Natural killer cell treated with Interleukin-12 subunit alpha and Interleukin-12 subunit beta and Interleukin-15 and Interleukin-18, amount 100 ng/mL, for 72 hours (primary cell): ENCODE measurements at regions not wholly inside any gene's neighbourhood (a gene's known extent, or its start where the extent isn't known, plus 50 kb on each side); places are given as distances from the start of the nearest gene placed in this dataset.
A peak's percentile ranks its signal among the peaks of the same experiment; 100 is the strongest.
"Not testable (repeated sequence)": the region's sequence is repeated elsewhere in the genome, so short reads cannot be mapped to it uniquely, and the experiment has no call there.

Source experiments
- ATAC-seq, 2 donors: fragments of 150-1000 bp; cut with Tn5 transposase in 1 of 2; sonication (Bioruptor Pico), chemical (Tn5 transposase) in 1 of 2; 2 replicates each; pipeline ENCODE4 v1.10.0; 2021
- DNase-seq: peaks from one replicate; pipeline ENCODE4 v3.0.0; 2022; ENCODE audit warnings: low spot score
- H3K27ac Mint-ChIP-seq, 2 donors: 1 replicate in 1 of 2; 2 replicates in 1 of 2; pipeline ENCODE4 v1.8.0; 2022; ENCODE audit warnings: mixed read lengths in 2 of 2, mild to moderate bottlenecking in 1 of 2, moderate library complexity in 1 of 2
- H3K27me3 Mint-ChIP-seq, 2 donors: 1 replicate in 1 of 2; 2 replicates in 1 of 2; pipeline ENCODE4 v1.8.0; 2022; ENCODE audit warnings: mixed read lengths in 2 of 2
- H3K36me3 Mint-ChIP-seq: one replicate; pipeline ENCODE4 v1.8.0; 2022; ENCODE audit warnings: mixed read lengths
- H3K4me1 Mint-ChIP-seq, 2 donors: 1 replicate in 1 of 2; 2 replicates in 1 of 2; pipeline ENCODE4 v1.8.0; 2022; ENCODE audit warnings: low read depth in 2 of 2, mixed read lengths in 2 of 2, mild to moderate bottlenecking in 1 of 2
- H3K4me3 Mint-ChIP-seq: one replicate; pipeline ENCODE4 v1.8.0; 2022; ENCODE audit warnings: mixed read lengths
- H3K9me3 Mint-ChIP-seq: 2 replicates; pipeline ENCODE4 v1.8.0; 2022; ENCODE audit warnings: mixed read lengths

DNA sequence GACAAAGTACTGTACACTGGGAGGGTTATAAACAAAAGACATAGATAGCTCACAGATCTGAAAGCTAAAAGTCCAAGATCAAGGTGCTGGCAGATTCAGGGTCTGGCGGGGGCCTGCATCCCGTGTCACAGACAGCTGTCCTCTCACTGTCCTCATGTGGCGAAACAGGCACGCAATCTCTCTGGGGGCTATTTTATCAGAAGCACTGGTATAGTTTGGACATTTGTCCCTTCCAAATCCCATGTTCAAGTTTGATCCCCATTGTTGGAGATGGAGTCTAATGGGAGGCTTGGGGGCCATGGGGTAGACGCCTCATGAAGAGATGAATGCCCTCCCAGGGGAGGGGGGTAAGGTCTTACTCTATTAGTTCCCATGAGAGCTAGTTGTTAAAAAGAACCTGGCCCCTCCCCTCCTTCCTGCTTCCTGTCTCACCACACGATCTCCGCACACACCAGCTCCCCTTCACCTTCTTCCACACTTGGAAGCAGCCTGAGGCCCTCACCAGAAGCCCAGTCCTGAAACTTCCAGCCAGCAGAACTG, 72.5 kb upstream of the UCN3 start:
- Mint-ChIP-seq H3K4me1 (peaks cover 78 to 79% of the 10 kb centered on the region in 2 donors), H3K36me3 (peaks cover 41% of the 10 kb centered on the region), H3K4me3 (peak overlapping the region; percentile 89), H3K27ac (peak overlapping the region; percentile 99), H3K9me3 (peaks cover 7% of the 10 kb centered on the region), H3K27me3 (no peaks in the 10 kb centered on the region)
- ATAC-seq: no peak
- DNase-seq: peak; percentile 70

DNA sequence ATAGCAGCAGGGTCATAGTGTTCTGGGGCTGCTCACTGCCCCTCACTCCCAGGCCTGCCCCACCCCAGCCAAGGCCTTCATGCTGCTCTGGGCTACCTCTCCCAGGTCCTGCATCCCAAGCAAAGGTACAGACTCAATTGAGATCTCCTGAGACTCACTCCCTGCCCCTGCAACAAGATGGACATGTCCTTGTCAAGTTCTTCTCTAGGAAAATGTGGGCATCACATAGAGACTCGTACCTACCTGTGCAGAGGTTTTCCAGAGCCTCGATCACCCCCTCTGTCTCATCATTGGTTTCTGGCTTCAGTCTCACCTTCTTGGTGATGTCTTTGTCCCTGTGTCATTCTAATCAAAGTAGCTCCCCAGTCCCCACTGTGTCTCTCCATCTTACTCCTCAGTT, 71.8 kb upstream of the UCN3 start:
- not testable (repeated sequence) for ATAC-seq, DNase-seq, H3K27me3 Mint-ChIP-seq
- H3K4me1 Mint-ChIP-seq: peaks cover 85 to 86% of the 10 kb centered on the region in 2 donors
- peaks cover 11% of the 10 kb centered on the region for H3K9me3 Mint-ChIP-seq
- H3K36me3 Mint-ChIP-seq: peaks cover 46% of the 10 kb centered on the region
- H3K4me3 Mint-ChIP-seq: peak overlapping the region; percentile 89
- peak overlapping the region; percentile 99 for H3K27ac Mint-ChIP-seq

DNA sequence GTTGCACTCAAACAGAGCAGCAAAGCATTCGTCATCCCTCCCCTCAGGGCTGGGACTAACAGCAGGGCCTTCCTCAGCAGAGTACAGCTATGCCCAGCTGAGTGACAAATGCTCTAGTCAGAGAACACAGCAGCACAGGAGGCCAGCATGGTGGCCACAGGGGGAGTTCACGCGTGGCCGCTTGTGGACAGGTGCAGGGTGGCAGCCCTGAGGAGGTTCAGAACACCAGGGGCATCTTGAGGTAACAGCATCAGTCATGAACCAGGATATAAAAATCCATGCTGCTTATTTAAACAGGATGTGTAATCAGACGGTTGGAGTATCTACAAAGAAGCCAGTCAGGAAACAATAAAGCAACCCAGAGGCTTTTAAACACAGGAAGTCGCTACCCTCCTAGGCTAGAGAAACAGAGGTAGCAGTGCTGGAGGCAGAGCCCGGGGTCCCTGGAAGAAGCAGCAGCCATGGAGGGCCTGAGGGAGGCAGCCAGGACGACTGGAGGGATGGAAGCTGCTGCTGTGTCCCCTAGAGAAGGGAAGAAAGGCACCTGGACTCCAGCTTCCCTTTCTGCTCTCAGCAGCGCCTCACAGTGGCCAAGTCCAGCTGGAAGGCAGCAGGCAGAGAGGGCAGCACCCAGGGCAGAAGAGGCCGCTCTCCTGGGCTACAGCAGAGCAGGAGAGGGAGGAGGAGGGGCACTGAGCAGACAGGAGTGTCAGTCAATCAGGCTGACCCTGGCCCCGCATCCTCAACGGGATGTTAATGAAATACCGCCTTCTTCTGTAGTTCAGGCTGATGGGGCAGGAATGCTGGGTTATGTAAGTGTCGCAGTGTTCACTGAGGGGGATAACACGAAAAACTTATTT, 70.8 kb upstream of the UCN3 start:
- no peaks in the 10 kb centered on the region for H3K27me3 Mint-ChIP-seq
- peaks cover 83 to 85% of the 10 kb centered on the region in 2 donors for H3K4me1 Mint-ChIP-seq
- H3K4me3 Mint-ChIP-seq: peak overlapping the region; percentile 89
- DNase-seq: peak; percentile 77
- H3K36me3 Mint-ChIP-seq: peaks cover 41% of the 10 kb centered on the region
- peak in 1 of 2 donors; percentile 48 for ATAC-seq
- peaks cover 11% of the 10 kb centered on the region for H3K9me3 Mint-ChIP-seq
- H3K27ac Mint-ChIP-seq: peak overlapping the region; percentile 99

DNA sequence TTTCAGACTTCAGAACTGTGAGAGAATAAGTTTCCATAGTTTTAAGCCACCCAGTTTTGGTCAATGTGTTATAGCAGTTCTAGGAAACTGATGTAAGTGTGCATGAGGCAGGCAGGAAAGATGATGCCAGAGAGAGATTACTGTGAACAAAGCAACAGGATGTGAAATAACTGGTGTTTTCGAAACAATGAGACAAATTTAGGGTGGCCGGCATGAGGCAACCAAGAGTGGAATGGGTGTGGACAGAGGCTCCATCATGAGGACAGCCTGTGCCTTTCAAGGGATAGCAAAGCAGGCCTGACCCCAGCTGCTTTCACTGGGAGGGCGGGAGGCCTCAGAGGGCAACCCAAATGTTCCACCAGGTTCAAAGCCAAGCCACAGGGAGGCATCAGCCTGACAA, 67.3 kb upstream of the UCN3 start:
- Mint-ChIP-seq H3K27ac (peak overlapping the region; percentile 99), H3K27me3 (no peaks in the 10 kb centered on the region), H3K36me3 (peaks cover 29% of the 10 kb centered on the region), H3K4me1 (peaks cover 68 to 69% of the 10 kb centered on the region in 2 donors), H3K9me3 (peaks cover 7% of the 10 kb centered on the region), H3K4me3 (peak overlapping the region; percentile 87)
- ATAC-seq: peak; percentile 86 to 93
- DNase-seq: peak; percentile 87

DNA sequence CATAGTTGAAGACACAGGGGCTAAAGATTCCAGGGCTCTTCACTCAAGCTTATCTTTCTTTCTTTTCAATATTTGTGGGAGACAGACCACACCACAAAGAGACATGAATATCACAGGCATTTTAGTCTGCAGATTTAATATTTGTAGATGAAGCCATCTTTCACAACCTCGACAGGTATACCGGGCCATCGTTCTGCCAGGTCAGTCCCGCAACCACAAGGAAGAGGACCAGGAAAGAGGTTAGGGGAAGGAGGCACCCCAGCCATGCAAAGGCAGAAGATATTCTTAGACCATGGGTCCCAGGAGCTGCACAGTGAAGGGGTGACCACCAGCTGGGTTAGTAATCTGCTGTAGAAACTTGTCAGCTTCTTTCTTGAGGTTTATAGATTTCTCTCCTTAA, 66.8 kb upstream of the UCN3 start:
- DNase-seq: no peak
- peak overlapping the region; percentile 87 for H3K4me3 Mint-ChIP-seq
- peaks cover 62 to 65% of the 10 kb centered on the region in 2 donors for H3K4me1 Mint-ChIP-seq
- H3K9me3 Mint-ChIP-seq: peaks cover 7% of the 10 kb centered on the region
- no peaks in the 10 kb centered on the region for H3K27me3 Mint-ChIP-seq
- H3K36me3 Mint-ChIP-seq: peaks cover 29% of the 10 kb centered on the region
- no peak for ATAC-seq
- peak overlapping the region; percentile 99 for H3K27ac Mint-ChIP-seq

DNA sequence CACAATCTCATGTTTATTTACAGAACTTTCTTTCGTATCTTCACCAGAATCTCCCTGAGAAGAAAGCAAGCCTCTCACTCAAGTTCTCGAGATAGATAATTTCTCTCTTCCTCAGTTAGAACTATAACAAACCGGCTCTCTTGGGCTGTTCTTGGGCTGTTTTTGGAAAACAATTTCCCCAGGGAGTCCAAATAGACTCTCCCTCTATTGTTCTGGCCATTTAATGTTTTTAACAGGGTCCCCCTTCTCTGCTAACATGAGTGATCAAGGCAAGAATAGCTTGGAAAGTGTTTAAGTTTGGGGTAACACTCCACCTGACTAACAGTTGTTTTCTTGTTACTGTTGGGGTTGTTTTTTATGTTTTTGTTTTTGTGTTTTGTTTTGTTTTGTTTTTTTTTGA, 64.8 kb upstream of the UCN3 start:
- ATAC-seq (no peak), DNase-seq (no peak)
- peak overlapping the region; percentile 99 for H3K27ac Mint-ChIP-seq
- H3K4me1 Mint-ChIP-seq: peaks cover 46 to 49% of the 10 kb centered on the region in 2 donors
- H3K36me3 Mint-ChIP-seq: peaks cover 33% of the 10 kb centered on the region
- H3K9me3 Mint-ChIP-seq: peaks cover 16% of the 10 kb centered on the region
- no peaks in the 10 kb centered on the region for H3K27me3 Mint-ChIP-seq
- H3K4me3 Mint-ChIP-seq: no peak overlapping the region

DNA sequence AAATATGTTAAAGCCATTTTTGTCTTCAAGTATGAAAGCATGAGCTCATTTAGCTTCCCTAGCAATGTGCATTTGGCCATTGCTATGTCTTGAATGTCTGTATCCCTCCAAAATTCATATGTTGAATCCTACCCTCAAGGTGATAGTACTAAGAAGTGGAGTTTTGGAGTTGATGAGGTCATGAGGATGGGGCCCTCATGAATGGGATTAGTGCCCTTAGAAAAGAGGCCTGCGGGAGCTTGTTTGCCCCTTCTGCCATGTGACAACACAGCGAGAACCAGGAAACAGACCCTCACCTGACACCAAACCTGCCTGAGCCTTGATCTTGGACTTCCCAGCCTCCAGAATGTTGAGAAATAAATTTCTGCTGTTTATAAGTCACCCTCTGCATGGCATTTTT, 61.3 kb upstream of the UCN3 start:
- Mint-ChIP-seq H3K27me3 (no peaks in the 10 kb centered on the region), H3K4me3 (no peak overlapping the region), H3K9me3 (peaks cover 9% of the 10 kb centered on the region), H3K4me1 (peaks cover 19 to 21% of the 10 kb centered on the region in 2 donors), H3K27ac (peak overlapping the region in 1 of 2 donors; percentile 3), H3K36me3 (peaks cover 38% of the 10 kb centered on the region)
- ATAC-seq: no peak
- DNase-seq: no peak

DNA sequence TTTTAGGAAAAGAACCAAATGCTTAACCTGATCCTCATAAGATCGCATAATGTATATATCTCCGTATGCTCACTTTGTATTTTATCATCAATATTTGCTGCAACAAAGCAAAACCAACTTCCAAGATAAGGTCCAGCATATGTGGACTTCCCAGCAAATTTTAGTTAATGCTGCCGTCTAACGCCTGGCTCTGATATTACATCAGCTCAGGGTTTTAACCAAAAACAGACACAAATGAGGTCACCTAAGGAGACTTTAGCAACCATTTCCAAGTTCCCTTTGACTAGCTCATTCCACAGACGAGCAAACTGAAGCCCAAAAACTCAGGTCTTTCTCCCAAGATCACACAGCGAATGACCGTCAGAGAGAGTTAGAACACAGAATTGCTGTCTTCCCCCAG, 59.4 kb upstream of the UCN3 start:
- Mint-ChIP-seq H3K4me1 (peaks cover 13 to 21% of the 10 kb centered on the region in 2 donors), H3K27me3 (no peaks in the 10 kb centered on the region), H3K4me3 (no peak overlapping the region), H3K36me3 (peaks cover 38% of the 10 kb centered on the region), H3K9me3 (peaks cover 13% of the 10 kb centered on the region), H3K27ac (peak overlapping the region in 1 of 2 donors; percentile 76)
- no peak for ATAC-seq
- no peak for DNase-seq

DNA sequence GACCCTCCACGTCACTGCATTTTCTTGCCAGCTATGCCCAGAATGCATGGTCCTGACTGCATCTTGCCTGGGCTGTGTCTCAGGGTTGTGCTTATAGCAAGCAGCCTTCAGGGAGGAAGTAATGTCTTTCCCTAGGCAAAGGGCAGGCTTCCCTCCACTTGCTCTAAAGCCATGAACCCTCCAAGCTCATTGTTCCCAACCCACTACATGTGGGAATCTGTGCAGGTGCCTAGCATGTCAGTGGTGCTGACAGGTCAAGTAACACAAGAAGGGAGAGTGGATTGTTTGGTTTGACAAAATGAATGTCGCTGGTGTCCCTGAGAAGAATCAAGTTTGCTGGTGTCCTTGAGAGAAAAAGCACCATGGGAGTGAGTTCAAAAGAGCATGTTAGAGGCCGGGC, 53.9 kb upstream of the UCN3 start:
- H3K36me3 Mint-ChIP-seq: peaks cover 7% of the 10 kb centered on the region
- no peak overlapping the region for H3K4me3 Mint-ChIP-seq
- peak overlapping the region in 1 of 2 donors; percentile 78 for H3K27ac Mint-ChIP-seq
- no peaks in the 10 kb centered on the region for H3K27me3 Mint-ChIP-seq
- ATAC-seq (no peak), DNase-seq (no peak)
- H3K9me3 Mint-ChIP-seq: peaks cover 6% of the 10 kb centered on the region
- H3K4me1 Mint-ChIP-seq: peaks cover 31 to 48% of the 10 kb centered on the region in 2 donors

DNA sequence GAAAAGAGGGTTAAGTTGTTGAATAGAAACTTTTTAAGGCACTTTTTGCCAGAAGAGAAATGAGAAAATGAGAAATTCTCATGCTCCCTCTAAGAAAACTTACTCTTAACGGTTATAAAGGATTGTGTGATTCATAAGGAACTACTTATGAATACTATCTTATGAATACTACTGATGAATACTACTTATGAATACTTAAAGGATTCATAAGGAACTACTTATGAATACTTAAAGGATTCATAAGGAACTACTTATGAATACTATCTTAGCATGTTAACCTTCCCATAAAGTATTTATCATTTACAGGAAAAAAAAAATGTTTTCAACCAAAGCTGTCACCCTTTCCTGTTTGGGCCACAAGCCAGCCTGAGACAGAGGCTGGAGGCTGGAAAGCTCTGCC, 53.1 kb upstream of the UCN3 start:
- Mint-ChIP-seq H3K27ac (peak overlapping the region in 1 of 2 donors; percentile 78), H3K4me1 (peaks cover 38 to 51% of the 10 kb centered on the region in 2 donors), H3K36me3 (peaks cover 2% of the 10 kb centered on the region), H3K4me3 (no peak overlapping the region), H3K9me3 (peaks cover 6% of the 10 kb centered on the region), H3K27me3 (no peaks in the 10 kb centered on the region)
- ATAC-seq (no peak), DNase-seq (no peak)

DNA sequence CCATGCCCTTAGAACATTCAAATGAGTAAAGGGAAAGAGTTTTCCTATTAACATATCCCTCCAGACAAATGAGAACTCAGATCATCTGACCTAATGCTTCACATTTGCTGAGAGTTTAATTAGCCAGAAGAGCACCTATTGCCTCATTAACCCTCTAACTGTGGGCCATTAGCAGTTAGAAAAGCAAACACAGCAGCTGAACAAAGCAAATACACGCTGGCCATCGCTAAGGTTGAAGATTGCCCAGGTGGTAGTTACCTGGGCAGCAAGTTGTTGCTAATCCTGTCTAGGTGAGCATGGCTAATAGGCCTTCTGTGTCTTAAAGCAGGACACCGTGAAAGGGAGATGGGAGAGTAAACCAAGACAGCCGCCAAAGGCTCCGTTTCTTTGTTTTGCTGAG, 49.9 kb upstream of the UCN3 start:
- peaks cover 61 to 76% of the 10 kb centered on the region in 2 donors for H3K4me1 Mint-ChIP-seq
- no peak for ATAC-seq

More for the DNA sequence above, 49.9 kb upstream of the UCN3 start:
- H3K27ac Mint-ChIP-seq: peak overlapping the region; percentile 89 to 95
- H3K4me3 Mint-ChIP-seq: peak overlapping the region; percentile 74
- H3K9me3 Mint-ChIP-seq: peaks cover 13% of the 10 kb centered on the region
- no peak for DNase-seq
- H3K27me3 Mint-ChIP-seq: no peaks in the 10 kb centered on the region
- H3K36me3 Mint-ChIP-seq: peaks cover 8% of the 10 kb centered on the region
